Neural crest cell (in vitro differentiated cells): ENCODE measurements at regions not wholly inside any gene's neighbourhood (a gene's known extent, or its start where the extent isn't known, plus 50 kb on each side); places are given as distances from the start of the nearest gene placed in this dataset.
"Not testable (repeated sequence)": the region's sequence is repeated elsewhere in the genome, so short reads cannot be mapped to it uniquely, and the experiment has no call there.

Source experiments
- DNase-seq: peaks from one replicate; pipeline ENCODE4 v3.0.0; 2021; ENCODE audit warnings: low read depth, mixed read lengths, low spot score
- H3K27ac Mint-ChIP-seq: one replicate; pipeline ENCODE4 v1.8.0; 2021; ENCODE audit warnings: mild to moderate bottlenecking, mixed read lengths; ENCODE audit not compliant: unreplicated experiment
- H3K27me3 Mint-ChIP-seq: 2 replicates; pipeline ENCODE4 v1.8.0; 2021; ENCODE audit warnings: low read depth, mild to moderate bottlenecking, mixed read lengths
- H3K36me3 Mint-ChIP-seq: 2 replicates; pipeline ENCODE4 v1.8.0; 2021; ENCODE audit warnings: low read depth, mild to moderate bottlenecking, mixed read lengths
- H3K4me1 Mint-ChIP-seq: 2 replicates; pipeline ENCODE4 v1.8.0; 2021; ENCODE audit warnings: mixed read lengths
- H3K4me3 Mint-ChIP-seq: one replicate; pipeline ENCODE4 v1.8.0; 2021; ENCODE audit warnings: mild to moderate bottlenecking, mixed read lengths
- H3K9me3 Mint-ChIP-seq: 2 replicates; pipeline ENCODE4 v1.8.0; 2021; ENCODE audit warnings: mixed read lengths
- TF ChIP-seq, protein P1 (sequence below): fragments of 200-600 bp; sonication (generic); conservative IDR thresholded peaks from 2 replicates; pipeline ENCODE4 v1.5.0; 2021; ENCODE audit warnings: antibody characterized with exemption, mild to moderate bottlenecking

DNA sequence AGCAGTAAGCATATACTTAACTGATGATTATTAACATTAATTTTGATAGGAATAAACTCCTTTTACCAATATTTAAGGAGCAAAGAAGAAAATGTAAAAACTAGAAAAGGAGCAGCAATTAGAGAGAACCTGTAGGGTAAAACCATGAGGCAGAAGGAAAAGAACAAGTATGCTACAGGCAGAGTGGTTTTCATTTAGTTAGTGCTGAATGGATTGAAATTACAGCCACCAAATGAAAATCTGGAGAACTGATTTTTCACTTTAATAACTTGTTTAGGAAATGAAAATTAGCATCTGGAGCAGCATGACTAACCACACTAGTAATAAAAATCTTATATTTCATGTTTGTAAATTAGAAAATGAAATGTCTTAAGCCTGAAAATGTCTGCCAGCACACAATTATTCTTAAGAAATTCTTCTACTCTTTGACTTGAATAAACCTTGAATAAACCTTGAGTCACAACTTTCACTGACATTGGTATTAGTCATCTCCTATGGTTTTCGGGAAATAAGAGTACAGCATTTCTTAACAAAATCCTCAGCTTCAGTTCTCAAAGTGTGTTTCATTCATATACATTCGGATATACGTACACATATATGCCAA is 1504.9 kb upstream of the C9orf72 start:
- DNase-seq, result no peak
- no peaks in the 10 kb centered on the region for H3K36me3 Mint-ChIP-seq
- H3K4me3 Mint-ChIP-seq, result no peak overlapping the region
- H3K9me3 Mint-ChIP-seq, result peaks cover 2% of the 10 kb centered on the region
- TF ChIP-seq, protein P1, sequence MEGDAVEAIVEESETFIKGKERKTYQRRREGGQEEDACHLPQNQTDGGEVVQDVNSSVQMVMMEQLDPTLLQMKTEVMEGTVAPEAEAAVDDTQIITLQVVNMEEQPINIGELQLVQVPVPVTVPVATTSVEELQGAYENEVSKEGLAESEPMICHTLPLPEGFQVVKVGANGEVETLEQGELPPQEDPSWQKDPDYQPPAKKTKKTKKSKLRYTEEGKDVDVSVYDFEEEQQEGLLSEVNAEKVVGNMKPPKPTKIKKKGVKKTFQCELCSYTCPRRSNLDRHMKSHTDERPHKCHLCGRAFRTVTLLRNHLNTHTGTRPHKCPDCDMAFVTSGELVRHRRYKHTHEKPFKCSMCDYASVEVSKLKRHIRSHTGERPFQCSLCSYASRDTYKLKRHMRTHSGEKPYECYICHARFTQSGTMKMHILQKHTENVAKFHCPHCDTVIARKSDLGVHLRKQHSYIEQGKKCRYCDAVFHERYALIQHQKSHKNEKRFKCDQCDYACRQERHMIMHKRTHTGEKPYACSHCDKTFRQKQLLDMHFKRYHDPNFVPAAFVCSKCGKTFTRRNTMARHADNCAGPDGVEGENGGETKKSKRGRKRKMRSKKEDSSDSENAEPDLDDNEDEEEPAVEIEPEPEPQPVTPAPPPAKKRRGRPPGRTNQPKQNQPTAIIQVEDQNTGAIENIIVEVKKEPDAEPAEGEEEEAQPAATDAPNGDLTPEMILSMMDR, result no peak
- H3K27me3 Mint-ChIP-seq, result no peaks in the 10 kb centered on the region
- no peaks in the 10 kb centered on the region for H3K4me1 Mint-ChIP-seq
- no peak overlapping the region for H3K27ac Mint-ChIP-seq

DNA sequence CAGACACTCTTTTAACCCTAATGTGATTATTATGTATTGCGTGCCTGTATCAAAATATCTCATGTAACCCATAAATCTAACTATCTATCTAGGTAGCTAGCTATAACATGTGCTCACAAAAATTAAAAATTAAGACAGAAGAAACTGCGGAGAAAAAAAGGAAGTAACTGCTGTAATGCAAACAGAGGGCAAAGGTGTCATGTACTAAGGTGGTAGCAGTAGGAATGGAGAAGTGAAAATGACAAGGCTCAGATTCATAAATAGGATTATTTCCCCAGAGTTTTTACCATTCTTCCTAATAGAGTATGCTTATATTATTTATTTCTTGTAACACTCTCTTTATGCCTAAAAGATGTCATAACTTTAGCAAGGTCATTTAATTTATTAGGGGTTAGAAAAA is 1527.5 kb upstream of the C9orf72 start:
- DNase-seq, result no peak
- H3K9me3 Mint-ChIP-seq, result peaks cover 2% of the 10 kb centered on the region
- no peak overlapping the region for H3K27ac Mint-ChIP-seq
- H3K4me3 Mint-ChIP-seq, result no peak overlapping the region
- no peaks in the 10 kb centered on the region for H3K27me3 Mint-ChIP-seq
- no peaks in the 10 kb centered on the region for H3K4me1 Mint-ChIP-seq
- no peaks in the 10 kb centered on the region for H3K36me3 Mint-ChIP-seq
- TF ChIP-seq, protein P1, result no peak

DNA sequence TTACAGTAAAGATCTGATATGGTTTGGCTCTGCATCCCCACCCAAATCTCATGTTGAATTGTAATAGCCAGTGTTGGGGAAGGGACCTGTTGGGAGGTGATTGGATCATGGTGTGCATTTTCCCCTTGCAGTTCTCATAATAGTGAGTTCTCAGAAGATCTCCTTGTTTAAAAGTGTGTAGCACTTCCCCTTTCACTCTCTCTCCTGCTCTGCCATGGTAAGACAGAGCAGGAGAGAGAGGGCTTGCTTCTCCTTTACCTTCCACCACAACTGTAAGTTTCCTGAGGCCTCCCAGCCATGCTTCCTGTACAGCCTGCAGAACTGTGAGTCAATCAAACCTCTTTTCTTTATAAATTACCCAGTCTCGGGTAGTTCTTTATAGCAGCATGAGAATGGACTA is 1530.9 kb upstream of the C9orf72 start:
- H3K9me3 Mint-ChIP-seq, DNase-seq, H3K4me3 Mint-ChIP-seq, H3K27me3 Mint-ChIP-seq, H3K27ac Mint-ChIP-seq, H3K36me3 Mint-ChIP-seq, H3K4me1 Mint-ChIP-seq: not testable (repeated sequence)

DNA sequence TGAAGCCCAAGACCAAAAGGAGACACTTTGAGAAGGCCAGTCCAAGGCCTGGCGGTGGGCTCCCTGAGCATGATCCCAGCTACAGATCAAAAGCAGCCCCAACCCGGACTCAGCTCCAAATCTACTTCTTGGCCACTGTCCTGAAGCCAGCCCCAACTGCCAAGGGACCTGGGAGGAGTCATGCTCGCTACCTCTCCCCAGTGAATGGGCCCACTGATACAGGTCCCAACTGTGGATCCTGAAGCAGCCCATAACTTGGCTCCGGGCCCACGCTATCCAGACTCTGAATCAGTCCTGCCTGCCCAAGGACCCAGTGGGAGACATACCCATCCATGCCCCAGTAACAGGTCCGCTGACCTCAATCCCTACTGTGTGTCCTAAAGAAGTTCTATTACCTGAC is 1545.3 kb upstream of the C9orf72 start:
- no peaks in the 10 kb centered on the region for H3K36me3 Mint-ChIP-seq
- H3K4me3 Mint-ChIP-seq, result no peak overlapping the region
- H3K27ac Mint-ChIP-seq, result no peak overlapping the region
- TF ChIP-seq, protein P1, result no peak
- no peaks in the 10 kb centered on the region for H3K4me1 Mint-ChIP-seq
- no peaks in the 10 kb centered on the region for H3K27me3 Mint-ChIP-seq
- peaks cover 2% of the 10 kb centered on the region for H3K9me3 Mint-ChIP-seq
- no peak for DNase-seq

DNA sequence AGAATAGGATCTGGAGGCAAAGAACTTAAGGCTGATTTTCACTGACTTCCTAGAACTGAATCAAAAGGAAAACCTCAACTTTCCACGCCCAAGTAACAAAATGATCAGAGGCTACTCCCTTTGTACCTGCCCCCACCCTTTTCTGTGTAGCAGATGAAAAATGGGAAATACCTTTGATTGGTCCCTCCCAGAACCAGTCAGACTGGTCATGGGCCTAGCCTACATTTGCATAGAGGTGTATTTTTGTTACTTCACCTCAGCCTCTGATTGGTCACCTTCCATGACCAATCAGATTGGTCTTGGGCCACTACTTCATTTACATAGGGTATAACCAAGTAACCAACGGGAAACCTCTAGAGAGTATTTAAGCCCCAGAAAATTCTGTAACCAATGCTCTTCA is 1553.5 kb upstream of the C9orf72 start:
- H3K9me3 Mint-ChIP-seq, result peaks cover 16% of the 10 kb centered on the region
- no peaks in the 10 kb centered on the region for H3K27me3 Mint-ChIP-seq
- no peaks in the 10 kb centered on the region for H3K4me1 Mint-ChIP-seq
- H3K27ac Mint-ChIP-seq, result no peak overlapping the region
- TF ChIP-seq, protein P1, result no peak
- DNase-seq, result no peak
- H3K4me3 Mint-ChIP-seq, result no peak overlapping the region
- peaks cover 17% of the 10 kb centered on the region for H3K36me3 Mint-ChIP-seq

DNA sequence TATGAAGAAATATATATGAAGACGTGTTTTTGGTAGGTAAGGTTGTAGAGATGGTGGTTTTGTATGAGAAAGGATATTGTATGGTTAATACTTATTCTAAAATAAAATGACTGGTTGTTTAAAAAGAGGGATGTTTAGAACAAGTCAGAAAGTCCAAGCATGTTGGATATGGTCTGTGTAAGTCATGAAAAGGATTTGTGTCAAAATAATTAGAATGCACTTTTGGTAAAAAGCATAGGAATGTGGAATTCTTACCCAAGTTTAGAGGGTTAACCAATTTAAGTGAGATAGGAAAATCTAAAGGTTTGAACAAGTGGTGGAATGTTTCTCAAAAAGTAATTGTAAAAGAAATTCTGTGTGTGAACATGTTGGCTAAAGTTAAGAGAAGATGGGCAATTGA is 1556.5 kb upstream of the C9orf72 start:
- peaks cover 4% of the 10 kb centered on the region for H3K4me1 Mint-ChIP-seq
- H3K4me3 Mint-ChIP-seq, result no peak overlapping the region
- peaks cover 20% of the 10 kb centered on the region for H3K36me3 Mint-ChIP-seq
- DNase-seq, result no peak
- TF ChIP-seq, protein P1, result no peak
- no peak overlapping the region for H3K27ac Mint-ChIP-seq
- peaks cover 18% of the 10 kb centered on the region for H3K9me3 Mint-ChIP-seq
- no peaks in the 10 kb centered on the region for H3K27me3 Mint-ChIP-seq
